ENCODE measurements at regions not wholly inside any gene's neighbourhood (a gene's known extent, or its start where the extent isn't known, plus 50 kb on each side); places are given as distances from the start of the nearest gene placed in this dataset.
"Not testable (repeated sequence)": the region's sequence is repeated elsewhere in the genome, so short reads cannot be mapped to it uniquely, and the experiment has no call there.

- not testable (repeated sequence) for H3K27ac ChIP-seq (ENCODE audit: low read length); H3K4me3 ChIP-seq (ENCODE audit: low read length); H3K9ac ChIP-seq (ENCODE audit: low read length); H3F3A ChIP-seq (ENCODE audit: insufficient read depth, low read length, poor library complexity, severe bottlenecking); H2AFZ ChIP-seq (ENCODE audit: low read depth, low read length); H3K79me2 ChIP-seq (replicated peaks; ENCODE audit: insufficient read depth, low read length); H4K20me1 ChIP-seq (ENCODE audit: insufficient read depth); H3K4me2 ChIP-seq (ENCODE audit: low read length); H3K27me3 ChIP-seq (ENCODE audit: insufficient read depth, low read depth, low read length); H3K9me2 ChIP-seq (ENCODE audit: insufficient read depth, low read length); H3K36me3 ChIP-seq (ENCODE audit: insufficient read depth, low read length); H3K9me3 ChIP-seq (ENCODE audit: low read length)
Measured at GRCh38 chr9:106501210-106501609, 361.8 kb upstream of the ZNF462 start.

GRCh38 chr9:106502930-106503329, 360.0 kb upstream of the ZNF462 start:
- Histone ChIP-seq H3K9ac (ENCODE audit: low read length) (no peak overlapping the region), H4K20me1 (ENCODE audit: insufficient read depth) (no peaks in the 10 kb centered on the region), H3K9me2 (ENCODE audit: insufficient read depth, low read length) (no peaks in the 10 kb centered on the region), H3K4me2 (ENCODE audit: low read length) (no peak overlapping the region), H3K79me2 (replicated peaks; ENCODE audit: insufficient read depth, low read length) (no peaks in the 10 kb centered on the region), H3K4me3 (ENCODE audit: low read length) (no peak overlapping the region), H3K27me3 (ENCODE audit: insufficient read depth, low read depth, low read length) (no peaks in the 10 kb centered on the region), H3K27ac (ENCODE audit: low read length) (no peak overlapping the region), H3F3A (ENCODE audit: insufficient read depth, low read length, poor library complexity, severe bottlenecking) (no peaks in the 10 kb centered on the region), H3K36me3 (ENCODE audit: insufficient read depth, low read length) (no peaks in the 10 kb centered on the region), H3K9me3 (ENCODE audit: low read length) (no peaks in the 10 kb centered on the region), H2AFZ (ENCODE audit: low read depth, low read length) (no peak overlapping the region)
- TF ChIP-seq MXI1 (conservative IDR thresholded peaks at IDR 0.05; ENCODE audit: poor library complexity, severe bottlenecking) (no peak), REST (IDR thresholded peaks at IDR 0.05; ENCODE audit: borderline replicate concordance) (no peak), POLR2AphosphoS5 (IDR thresholded peaks at IDR 0.05) (no peak), RAD21 (conservative IDR thresholded peaks at IDR 0.05) (no peak), EZH2 (IDR thresholded peaks at IDR 0.05; ENCODE audit: borderline replicate concordance, insufficient read depth, low read length, poor library complexity, severe bottlenecking) (no peak), EP300 (conservative IDR thresholded peaks at IDR 0.05; ENCODE audit: poor library complexity, severe bottlenecking) (no peak), TAF1 (IDR thresholded peaks at IDR 0.05; ENCODE audit: low read depth) (no peak), SMC3 (conservative IDR thresholded peaks at IDR 0.05; ENCODE audit: poor library complexity) (no peak), CTCF (IDR thresholded peaks at IDR 0.05; ENCODE audit: poor library complexity, severe bottlenecking) (no peak)

DNA sequence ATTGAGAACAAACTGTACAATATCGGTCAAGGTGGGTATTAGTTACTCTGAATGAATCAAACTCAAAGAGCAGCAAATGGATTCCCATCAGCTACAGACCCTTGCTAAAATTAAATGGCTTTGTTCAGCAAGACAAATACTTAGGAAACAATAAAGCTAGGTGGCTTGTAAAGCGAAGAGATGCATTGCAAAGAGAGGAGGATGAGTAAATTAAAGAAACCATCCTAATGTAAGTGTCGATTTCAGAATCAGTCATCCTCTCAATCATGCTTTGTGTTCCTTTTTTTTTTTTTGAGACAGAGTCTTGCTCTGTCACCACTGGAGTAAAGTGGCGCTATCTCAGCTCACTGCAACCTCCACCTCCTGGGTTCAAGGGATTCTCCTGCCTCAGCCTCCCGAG, 359.2 kb upstream of the ZNF462 start:
- Histone ChIP-seq H3K9me3 (ENCODE audit: low read length) (no peaks in the 10 kb centered on the region), H3K9ac (ENCODE audit: low read length) (no peak overlapping the region), H4K20me1 (ENCODE audit: insufficient read depth) (no peaks in the 10 kb centered on the region), H3K27me3 (ENCODE audit: insufficient read depth, low read depth, low read length) (no peaks in the 10 kb centered on the region), H3K9me2 (ENCODE audit: insufficient read depth, low read length) (no peaks in the 10 kb centered on the region), H3K36me3 (ENCODE audit: insufficient read depth, low read length) (no peaks in the 10 kb centered on the region), H3K27ac (ENCODE audit: low read length) (no peak overlapping the region), H3K4me3 (ENCODE audit: low read length) (no peak overlapping the region), H3K79me2 (replicated peaks; ENCODE audit: insufficient read depth, low read length) (no peaks in the 10 kb centered on the region), H3K4me2 (ENCODE audit: low read length) (no peak overlapping the region), H3F3A (ENCODE audit: insufficient read depth, low read length, poor library complexity, severe bottlenecking) (no peaks in the 10 kb centered on the region), H2AFZ (ENCODE audit: low read depth, low read length) (no peak overlapping the region)
- TF ChIP-seq EP300 (conservative IDR thresholded peaks at IDR 0.05; ENCODE audit: poor library complexity, severe bottlenecking), result no peak
- no peak for TF ChIP-seq EZH2 (IDR thresholded peaks at IDR 0.05; ENCODE audit: borderline replicate concordance, insufficient read depth, low read length, poor library complexity, severe bottlenecking)
- TF ChIP-seq MXI1 (conservative IDR thresholded peaks at IDR 0.05; ENCODE audit: poor library complexity, severe bottlenecking), result no peak
- TF ChIP-seq TAF1 (IDR thresholded peaks at IDR 0.05; ENCODE audit: low read depth), result no peak
- no peak for TF ChIP-seq RAD21 (conservative IDR thresholded peaks at IDR 0.05)
- TF ChIP-seq CTCF (IDR thresholded peaks at IDR 0.05; ENCODE audit: poor library complexity, severe bottlenecking), result no peak
- no peak for TF ChIP-seq REST (IDR thresholded peaks at IDR 0.05; ENCODE audit: borderline replicate concordance)
- TF ChIP-seq SMC3 (conservative IDR thresholded peaks at IDR 0.05; ENCODE audit: poor library complexity), result no peak
- no peak for TF ChIP-seq POLR2AphosphoS5 (IDR thresholded peaks at IDR 0.05)

Measured in neural cell (in vitro differentiated cells).